ENCODE measurements at regions not wholly inside any gene's neighbourhood (a gene's known extent, or its start where the extent isn't known, plus 50 kb on each side); places are given as distances from the start of the nearest gene placed in this dataset.

GRCh38 chr4:176885224-176885623, 92.5 kb upstream of the VEGFC start:
- H3K4me3 ChIP-seq (ENCODE audit: low read depth, low read length) = no peak overlapping the region
- no peak for TF ChIP-seq MYC (IDR thresholded peaks at IDR 0.05; ENCODE audit: low read depth, low read length)
- no peak for TF ChIP-seq POLR2A (IDR thresholded peaks at IDR 0.05; ENCODE audit: extremely low read depth, insufficient read length)
- TF ChIP-seq CTCF (IDR thresholded peaks at IDR 0.05; ENCODE audit: low read depth, low read length) = no peak
- TF ChIP-seq MAX (IDR thresholded peaks at IDR 0.05; ENCODE audit: low read depth, low read length) = no peak
- no peak for DNase-seq (ENCODE audit: low read depth)

GRCh38 chr4:176886135-176886534, 93.4 kb upstream of the VEGFC start:
- no peak overlapping the region for H3K4me3 ChIP-seq (ENCODE audit: low read depth, low read length)
- no peak for DNase-seq (ENCODE audit: low read depth)
- TF ChIP-seq MAX (IDR thresholded peaks at IDR 0.05; ENCODE audit: low read depth, low read length) (no peak), POLR2A (IDR thresholded peaks at IDR 0.05; ENCODE audit: extremely low read depth, insufficient read length) (no peak), MYC (IDR thresholded peaks at IDR 0.05; ENCODE audit: low read depth, low read length) (no peak), CTCF (IDR thresholded peaks at IDR 0.05; ENCODE audit: low read depth, low read length) (no peak)

GRCh38 chr4:176889776-176890175, 97.1 kb upstream of the VEGFC start:
- no peak for DNase-seq (ENCODE audit: low read depth)

GRCh38 chr4:176894498-176894897, 101.8 kb upstream of the VEGFC start:
- H3K4me3 ChIP-seq (ENCODE audit: low read depth, low read length) = no peak overlapping the region
- no peak for DNase-seq (ENCODE audit: low read depth)
- TF ChIP-seq POLR2A (IDR thresholded peaks at IDR 0.05; ENCODE audit: extremely low read depth, insufficient read length) (no peak), MAX (IDR thresholded peaks at IDR 0.05; ENCODE audit: low read depth, low read length) (no peak), MYC (IDR thresholded peaks at IDR 0.05; ENCODE audit: low read depth, low read length) (no peak), CTCF (IDR thresholded peaks at IDR 0.05; ENCODE audit: low read depth, low read length) (no peak)

More at GRCh38 chr4:176889776-176890175, 97.1 kb upstream of the VEGFC start:
- TF ChIP-seq POLR2A (IDR thresholded peaks at IDR 0.05; ENCODE audit: extremely low read depth, insufficient read length) (no peak), MAX (IDR thresholded peaks at IDR 0.05; ENCODE audit: low read depth, low read length) (no peak), CTCF (IDR thresholded peaks at IDR 0.05; ENCODE audit: low read depth, low read length) (no peak), MYC (IDR thresholded peaks at IDR 0.05; ENCODE audit: low read depth, low read length) (no peak)
- H3K4me3 ChIP-seq (ENCODE audit: low read depth, low read length) = no peak overlapping the region

- DNase-seq (ENCODE audit: low read depth) = no peak
- no peak overlapping the region for H3K4me3 ChIP-seq (ENCODE audit: low read depth, low read length)
- TF ChIP-seq POLR2A (IDR thresholded peaks at IDR 0.05; ENCODE audit: extremely low read depth, insufficient read length) (no peak), MAX (IDR thresholded peaks at IDR 0.05; ENCODE audit: low read depth, low read length) (no peak), CTCF (IDR thresholded peaks at IDR 0.05; ENCODE audit: low read depth, low read length) (no peak), MYC (IDR thresholded peaks at IDR 0.05; ENCODE audit: low read depth, low read length) (no peak)
Observed at GRCh38 chr4:176896211-176896610, 103.5 kb upstream of the VEGFC start.

- TF ChIP-seq MAX (IDR thresholded peaks at IDR 0.05; ENCODE audit: low read depth, low read length) (no peak), POLR2A (IDR thresholded peaks at IDR 0.05; ENCODE audit: extremely low read depth, insufficient read length) (no peak), MYC (IDR thresholded peaks at IDR 0.05; ENCODE audit: low read depth, low read length) (no peak), CTCF (IDR thresholded peaks at IDR 0.05; ENCODE audit: low read depth, low read length) (no peak)
- no peak for DNase-seq (ENCODE audit: low read depth)
- no peak overlapping the region for H3K4me3 ChIP-seq (ENCODE audit: low read depth, low read length)
Observed at GRCh38 chr4:176897226-176897625, 104.5 kb upstream of the VEGFC start.

Measured in NB4 (cell line).